GM19324 (cell line): ENCODE measurements at regions not wholly inside any gene's neighbourhood (a gene's known extent, or its start where the extent isn't known, plus 50 kb on each side); places are given as distances from the start of the nearest gene placed in this dataset.

Experiments used
- ATAC-seq: cut with Tn5 transposase; IDR thresholded peaks from one replicate; pipeline ENCODE4 v1.9.1; 2021; ENCODE audit warnings: mild to moderate bottlenecking, moderate library complexity; ENCODE audit not compliant: unreplicated experiment, low FRiP score

- no peak for ATAC-seq
Observed at GRCh38 chr5:99929067-99929805, 605.9 kb upstream of the FAM174A start.

- ATAC-seq, result no peak
Observed at GRCh38 chr5:99928490-99928889, 606.7 kb upstream of the FAM174A start.

- ATAC-seq, result no peak
Observed at GRCh38 chr5:99926463-99926862, 608.7 kb upstream of the FAM174A start.

GRCh38 chr5:99922386-99922785, 612.8 kb upstream of the FAM174A start:
- ATAC-seq, result no peak

GRCh38 chr5:99911971-99912370, 623.2 kb upstream of the FAM174A start:
- ATAC-seq, result no peak

- no peak for ATAC-seq
Observed at GRCh38 chr5:99906776-99907175, 628.4 kb upstream of the FAM174A start.

GRCh38 chr5:99901972-99902371, 633.2 kb upstream of the FAM174A start:
- no peak for ATAC-seq

GRCh38 chr5:99900302-99900852, 634.8 kb upstream of the FAM174A start:
- ATAC-seq, result no peak

- ATAC-seq, result no peak
Observed at GRCh38 chr5:99879791-99880511, 655.2 kb upstream of the FAM174A start.

GRCh38 chr5:99878830-99879229, 656.3 kb upstream of the FAM174A start:
- ATAC-seq, result no peak

GRCh38 chr5:99866740-99867139, 668.4 kb upstream of the FAM174A start:
- ATAC-seq, result no peak

GRCh38 chr5:99865159-99865558, 670.0 kb upstream of the FAM174A start:
- ATAC-seq, result no peak

GRCh38 chr5:99835791-99836190, 699.4 kb upstream of the FAM174A start:
- no peak for ATAC-seq

- no peak for ATAC-seq
Observed at GRCh38 chr5:99827136-99827535, 708.0 kb upstream of the FAM174A start.

GRCh38 chr5:99817796-99818195, 717.4 kb upstream of the FAM174A start:
- no peak for ATAC-seq

- no peak for ATAC-seq
Observed at GRCh38 chr5:99814321-99815063, 720.7 kb upstream of the FAM174A start.

- ATAC-seq, result no peak
Observed at GRCh38 chr5:99808657-99809230, 726.4 kb upstream of the FAM174A start.

- no peak for ATAC-seq
Observed at GRCh38 chr5:99807346-99807745, 727.8 kb upstream of the FAM174A start.

GRCh38 chr5:99795031-99795430, 740.1 kb upstream of the FAM174A start:
- no peak for ATAC-seq

- ATAC-seq, result no peak
Observed at GRCh38 chr5:99788482-99788881, 746.7 kb upstream of the FAM174A start.

- no peak for ATAC-seq
Observed at GRCh38 chr5:99775189-99775588, 760.0 kb upstream of the FAM174A start.
